HCT116 (cell line): ENCODE measurements at regions not wholly inside any gene's neighbourhood (a gene's known extent, or its start where the extent isn't known, plus 50 kb on each side); places are given as distances from the start of the nearest gene placed in this dataset.
A peak's percentile ranks its signal among the peaks of the same experiment; 100 is the strongest.

Source experiments
- ATAC-seq: fragments of 200-7000 bp; cut with Tn5 transposase; 2 replicates; pipeline ENCODE4 v1.9.1; 2020; ENCODE audit warnings: mild to moderate bottlenecking, moderate library complexity
- BruUV-seq: library from RNA; stranded (reverse); fragments of 400-500 nt; replicated peaks from 2 replicates; lab custom pipeline; 2021; lab: Mats Ljungman, UMichigan
- CTCF ChIA-PET: fragments of 300-600 bp; sonication (Branson Sonifier 250); formaldehyde crosslinking; loops from one replicate; lab custom pipeline; 2021; ENCODE audit warnings: antibody characterized with exemption; lab: Charles Lee
- POLR2A ChIA-PET: fragments of 300-600, 350-600 bp; sonication (Branson Sonifier 250); formaldehyde crosslinking; loops from one replicate; lab custom pipeline; 2021; ENCODE audit warnings: antibody characterized with exemption; lab: Charles Lee
- RAD21 ChIA-PET, 2 experiments: fragments of 300-600 bp; sonication (Branson Sonifier 250); formaldehyde crosslinking; loops; one replicate each; lab custom pipeline; 2023; ENCODE audit warnings: low total read pairs in 2 of 2; ENCODE audit not compliant: uncharacterized antibody in 2 of 2, unreplicated experiment in 2 of 2, low non-redundant PET in 1 of 2; lab: Charles Lee
- DNase-seq: peaks from one replicate; pipeline ENCODE4 v3.0.0-alpha.2; 2010; ENCODE audit warnings: low read depth, low spot score
- H2AFZ ChIP-seq: fragments of 200-600 bp; shearing (Covaris generic), sonication (generic); 2 replicates; pipeline ENCODE4 v1.6.1; 2017; ENCODE audit warnings: low read depth, mixed run types, mixed read lengths, antibody characterized with exemption, low read length; ENCODE audit not compliant: poor library complexity, severe bottlenecking
- H3K27ac ChIP-seq: 2 replicates; pipeline ENCODE4 v1.5.1; 2012; ENCODE audit warnings: low read depth, low read length
- H3K27me3 ChIP-seq: fragments of 200-600 bp; sonication (generic); 2 replicates; pipeline ENCODE4 v1.6.1; 2016; ENCODE audit warnings: mixed run types, low read length, mixed read lengths; ENCODE audit not compliant: insufficient read depth
- H3K36me3 ChIP-seq, 2 experiments: fragments of 200-500 bp in 1 of 2; fragments of 200-600 bp in 1 of 2; sonication (Bioruptor generic) in 1 of 2; sonication (generic) in 1 of 2; 2 replicates each; pipeline versions ENCODE4 v1.5.1 to v1.6.1; 2014 to 2016; ENCODE audit warnings: low read length in 2 of 2, inconsistent platforms in 1 of 2, mixed read lengths in 1 of 2, mixed run types in 1 of 2; ENCODE audit not compliant: insufficient read depth in 2 of 2, control insufficient read depth in 1 of 2
- H3K4me1 ChIP-seq, 2 experiments: fragments of 200-600 bp in 1 of 2; sonication (generic) in 1 of 2; 2 replicates each; pipeline versions ENCODE4 v1.5.1 to v1.6.1; 2012 to 2017; ENCODE audit warnings: low read length in 2 of 2, inconsistent platforms in 1 of 2, mild to moderate bottlenecking in 1 of 2, mixed read lengths in 1 of 2, mixed run types in 1 of 2, moderate library complexity in 1 of 2; ENCODE audit not compliant: insufficient read depth in 2 of 2, control insufficient read depth in 1 of 2
- H3K4me2 ChIP-seq: fragments of 200-600 bp; sonication (generic); 2 replicates; pipeline ENCODE4 v1.6.1; 2017; ENCODE audit warnings: mixed run types, low read length, mixed read lengths
- H3K4me3 ChIP-seq, 2 experiments: fragments of 200-600 bp in 1 of 2; sonication (generic) in 1 of 2; replicated peaks in 1 of 2; 2 replicates each; pipeline ENCODE4 v1.5.1; 2011 to 2016; ENCODE audit warnings: low read length in 2 of 2, control low read depth in 1 of 2, low read depth in 1 of 2, mild to moderate bottlenecking in 1 of 2, mixed read lengths in 1 of 2, mixed run types in 1 of 2
- H3K79me2 ChIP-seq: fragments of 200-600 bp; sonication (generic); 2 replicates; pipeline ENCODE4 v1.6.1; 2017; ENCODE audit warnings: mild to moderate bottlenecking, mixed run types, low read length, moderate library complexity, mixed read lengths; ENCODE audit not compliant: insufficient read depth
- H3K9ac ChIP-seq: fragments of 200-600 bp; sonication (generic); 2 replicates; pipeline ENCODE4 v1.6.1; 2016; ENCODE audit warnings: low read length, mixed read lengths
- H3K9me2 ChIP-seq: fragments of 200-600 bp; sonication (generic), shearing (Covaris generic); 2 replicates; pipeline ENCODE4 v1.6.1; 2017; ENCODE audit warnings: mixed run types, mild to moderate bottlenecking, moderate library complexity; ENCODE audit not compliant: insufficient read depth
- H3K9me3 ChIP-seq, 2 experiments: fragments of 200-500 bp in 1 of 2; fragments of 200-600 bp in 1 of 2; sonication (Bioruptor generic) in 1 of 2; sonication (generic) in 1 of 2; 2 replicates each; pipeline ENCODE4 v1.6.1; 2014 to 2017; ENCODE audit warnings: low read length in 2 of 2, mixed read lengths in 2 of 2, inconsistent platforms in 1 of 2, low read depth in 1 of 2, mild to moderate bottlenecking in 1 of 2, mixed run types in 1 of 2, moderate library complexity in 1 of 2; ENCODE audit not compliant: control insufficient read depth in 1 of 2, insufficient read depth in 1 of 2
- H4K20me1 ChIP-seq: fragments of 200-600 bp; sonication (generic), shearing (Covaris generic); 2 replicates; pipeline ENCODE4 v1.6.1; 2017; ENCODE audit warnings: mixed run types, mild to moderate bottlenecking, moderate library complexity; ENCODE audit not compliant: insufficient read depth
- CEBPB ChIP-seq: IDR thresholded peaks from 2 replicates; pipeline ENCODE4 v1.6.1; 2012; ENCODE audit warnings: low read depth
- CTCF ChIP-seq, 3 experiments: fragments of 200-600 bp in 1 of 3; sonication (generic) in 1 of 3; IDR thresholded peaks in 2 of 3; conservative IDR thresholded peaks in 1 of 3; 2 replicates each; pipeline ENCODE4 v1.5.1; 2012 to 2017; ENCODE audit warnings: low read depth in 2 of 3, low read length in 2 of 3, antibody characterized with exemption in 1 of 3, borderline replicate concordance in 1 of 3, control low read depth in 1 of 3, mild to moderate bottlenecking in 1 of 3, mixed read lengths in 1 of 3, mixed run types in 1 of 3, moderate library complexity in 1 of 3; ENCODE audit not compliant: insufficient read depth in 1 of 3
- EGR1 ChIP-seq: IDR thresholded peaks from 2 replicates; pipeline ENCODE4 v1.6.1; 2012; ENCODE audit warnings: low read depth
- EZH2 ChIP-seq: fragments of 200-600 bp; sonication (generic); IDR thresholded peaks from 2 replicates; pipeline ENCODE4 v1.6.1; 2017; ENCODE audit warnings: antibody characterized with exemption, mixed run types
- JUND ChIP-seq: IDR thresholded peaks from 2 replicates; pipeline ENCODE4 v1.6.1; 2012
- POLR2A ChIP-seq: IDR thresholded peaks from 2 replicates; pipeline ENCODE4 v1.7.0; 2011; ENCODE audit warnings: borderline replicate concordance; ENCODE audit not compliant: insufficient read depth, insufficient read length; ENCODE audit errors: extremely low read depth
- SIN3A ChIP-seq: IDR thresholded peaks from 2 replicates; pipeline ENCODE4 v1.6.1; 2012; ENCODE audit warnings: low read depth
- TCF7L2 ChIP-seq: IDR thresholded peaks from 2 replicates; pipeline ENCODE4 v1.7.0; 2011; ENCODE audit warnings: borderline replicate concordance, inconsistent platforms; ENCODE audit not compliant: insufficient read depth, insufficient read length; ENCODE audit errors: extremely low read depth
- ZFX ChIP-seq: fragments of 450-650 bp; IDR thresholded peaks from 2 replicates; pipeline ENCODE4 v1.6.1; 2017
- intact Hi-C: fragments of 100-400 bp; cut with micrococcal nuclease; formaldehyde crosslinking; loops from 2 replicates; pipeline ENCODE4 v1.10.0; 2022

GRCh38 chr16:85390511-85391174 is 222.5 kb upstream of the GSE1 start:
- Histone ChIP-seq H3K4me1 (peaks cover 37 to 47% of the 10 kb centered on the region in 2 experiments), H4K20me1 (no peaks in the 10 kb centered on the region), H3K4me3 (no peak overlapping the region), H3K4me2 (peak overlapping the region; percentile 54), H3K9ac (no peak overlapping the region), H3K27me3 (no peaks in the 10 kb centered on the region), H3K9me3 (no peaks in the 10 kb centered on the region), H3K79me2 (no peaks in the 10 kb centered on the region), H3K9me2 (no peaks in the 10 kb centered on the region), H3K27ac (no peak overlapping the region), H2AFZ (no peak overlapping the region), H3K36me3 (no peaks in the 10 kb centered on the region)
- intact Hi-C loops: loop anchor here (10.0 kb wide), 1 partner anchor 276 kb away; the partner anchor contains the start of gene CIBAR2
- TF ChIP-seq TCF7L2 (peak; percentile 75), CTCF (IDR thresholded peaks at IDR 0.05 in 2 of 3, conservative IDR thresholded peaks at IDR 0.05 in 1 of 3; ENCODE audit: borderline replicate concordance in 1 of 3, insufficient read depth in 1 of 3, low read depth in 2 of 3, low read length in 2 of 3) (no peak)
- ChIA-PET CTCF (interaction anchor here (0.6 to 2.9 kb wide), 12 partner anchors 12 to 711 kb away, joined by 3 to 14 read pairs (median 4); no protein-coding TSS in a partner anchor), POLR2A (interaction anchor here (0.5 to 1.2 kb wide), 2 partner anchors 37 to 60 kb away, joined by 3 read pairs; no protein-coding TSS in a partner anchor), RAD21 (interaction anchor here in 1 of 2 experiments (1.4 kb wide), 1 partner anchor 18 kb away, joined by 3 read pairs; no protein-coding TSS in a partner anchor)
- BruUV-seq: no TSS peak
- DNase-seq (peak; percentile 66), ATAC-seq (peak; percentile 61)

- intact Hi-C loops: loop anchor here (10.0 kb wide), 1 partner anchor 276 kb away; the partner anchor contains the start of gene CIBAR2
- H3K4me2 ChIP-seq: peak overlapping the region; percentile 54
- no peak for DNase-seq
- H3K4me1 ChIP-seq: peaks cover 43 to 53% of the 10 kb centered on the region in 2 experiments
- H3K9ac ChIP-seq: no peak overlapping the region
- no peaks in the 10 kb centered on the region for H3K27me3 ChIP-seq
- TF ChIP-seq EGR1: no peak
- no peak for TF ChIP-seq SIN3A
- TF ChIP-seq EZH2: no peak
- TF ChIP-seq ZFX: no peak
- TF ChIP-seq POLR2A: no peak
- no peak for TF ChIP-seq CEBPB
- no peak for TF ChIP-seq JUND
- TF ChIP-seq, all 23 proteins: peak for 0
- Histone ChIP-seq H3K9me3 (no peaks in the 10 kb centered on the region), H3K4me3 (no peak overlapping the region), H2AFZ (no peak overlapping the region), H3K36me3 (no peaks in the 10 kb centered on the region), H3K27ac (no peak overlapping the region), H3K9me2 (no peaks in the 10 kb centered on the region), H3K79me2 (no peaks in the 10 kb centered on the region), H4K20me1 (no peaks in the 10 kb centered on the region)
- no TSS peak for BruUV-seq
- ChIA-PET POLR2A (interaction anchor here (0.5 kb wide), 1 partner anchor 38 kb away, joined by 3 read pairs; no protein-coding TSS in a partner anchor), CTCF (interaction anchor here (0.9 to 2.9 kb wide), 11 partner anchors 11 to 369 kb away, joined by 3 to 14 read pairs (median 4); no protein-coding TSS in a partner anchor), RAD21 (interaction anchor here in 1 of 2 experiments (1.4 kb wide), 1 partner anchor 19 kb away, joined by 3 read pairs; no protein-coding TSS in a partner anchor)
- ATAC-seq: no peak
Measured at GRCh38 chr16:85391175-85391707, 221.9 kb upstream of the GSE1 start.
